WTC11 (cell line): ENCODE measurements at regions not wholly inside any gene's neighbourhood (a gene's known extent, or its start where the extent isn't known, plus 50 kb on each side); places are given as distances from the start of the nearest gene placed in this dataset.

ENCODE experiments used
- CREB1 ChIP-seq: sonication (generic); formaldehyde crosslinking; IDR thresholded peaks from 2 replicates; pipeline ENCODE4 v1.8.0; 2023; ENCODE audit warnings: mild to moderate bottlenecking, missing genetic modification reagents
- CREM ChIP-seq: sonication (generic); formaldehyde crosslinking; IDR thresholded peaks from 2 replicates; pipeline ENCODE4 v1.8.1; 2022; ENCODE audit warnings: mild to moderate bottlenecking, missing genetic modification reagents, moderate library complexity
- CTCF ChIP-seq: fragments of 200-600 bp; IDR thresholded peaks from 2 replicates; pipeline ENCODE4 v1.8.0; 2022; ENCODE audit warnings: antibody characterized with exemption
- E2F1 ChIP-seq: sonication (generic); formaldehyde crosslinking; IDR thresholded peaks from 2 replicates; pipeline ENCODE4 v1.8.0; 2022; ENCODE audit warnings: mild to moderate bottlenecking, missing genetic modification reagents
- E2F4 ChIP-seq: sonication (generic); formaldehyde crosslinking; IDR thresholded peaks from 2 replicates; pipeline ENCODE4 v1.8.1; 2022; ENCODE audit warnings: low read depth, mild to moderate bottlenecking, moderate library complexity, missing genetic modification reagents, borderline replicate concordance
- GRHL2 ChIP-seq: fragments of 250-450 bp; sonication (Bioruptor Pico); IDR thresholded peaks from 2 replicates; pipeline ENCODE4 v1.8.0; 2022; ENCODE audit warnings: mild to moderate bottlenecking, moderate library complexity; ENCODE audit not compliant: insufficient replicate concordance, severe bottlenecking
- HMGXB4 ChIP-seq: sonication (generic); formaldehyde crosslinking; IDR thresholded peaks from 2 replicates; pipeline ENCODE4 v1.8.1; 2023; ENCODE audit warnings: mild to moderate bottlenecking, moderate library complexity, missing genetic modification reagents
- MAX ChIP-seq: sonication (generic); formaldehyde crosslinking; IDR thresholded peaks from 2 replicates; pipeline ENCODE4 v1.8.0; 2022; ENCODE audit warnings: mild to moderate bottlenecking, missing genetic modification reagents
- PRDM15 ChIP-seq: sonication (generic); formaldehyde crosslinking; IDR thresholded peaks from 2 replicates; pipeline ENCODE4 v1.8.0; 2022; ENCODE audit warnings: missing genetic modification reagents

GRCh38 chr3:103271575-103271974, 836.8 kb downstream of the ZPLD1 start:
- TF ChIP-seq MAX (CRISPR knock-in tag) (no peak), CTCF (no peak), CREM (CRISPR knock-in tag) (no peak), PRDM15 (CRISPR knock-in tag) (no peak), CREB1 (CRISPR knock-in tag) (no peak), E2F1 (CRISPR knock-in tag) (no peak), E2F4 (CRISPR knock-in tag) (no peak), HMGXB4 (CRISPR knock-in tag) (no peak), GRHL2 (no peak)
